Astrocyte (in vitro differentiated cells and primary cell): ENCODE measurements at regions not wholly inside any gene's neighbourhood (a gene's known extent, or its start where the extent isn't known, plus 50 kb on each side); places are given as distances from the start of the nearest gene placed in this dataset.

ENCODE experiments used
- DNase-seq: peaks from one replicate; pipeline ENCODE4 v3.0.0-alpha.2; 2010; ENCODE audit warnings: low read depth
- FAIRE-seq: peaks from 2 replicates; lab custom pipeline; 2011; peaks lifted over from hg19 to GRCh38; lab: Jason Lieb, UNC
- H2AFZ ChIP-seq: 2 replicates; pipeline ENCODE4 v1.6.0; 2012; ENCODE audit warnings: low read depth, low read length, inconsistent platforms
- H3K27ac ChIP-seq: 2 replicates; pipeline ENCODE4 v1.5.1; 2011; ENCODE audit warnings: low read depth, low read length, inconsistent platforms
- H3K27me3 ChIP-seq: 2 replicates; pipeline ENCODE4 v1.6.0; 2011; ENCODE audit warnings: low read length, inconsistent platforms; ENCODE audit not compliant: insufficient read depth
- H3K36me3 ChIP-seq: 2 replicates; pipeline ENCODE4 v1.5.1; 2011; ENCODE audit warnings: low read length, inconsistent platforms; ENCODE audit not compliant: insufficient read depth
- H3K4me1 ChIP-seq: 2 replicates; pipeline ENCODE4 v1.5.1; 2011; ENCODE audit warnings: low read length, inconsistent platforms; ENCODE audit not compliant: insufficient read depth
- H3K4me2 ChIP-seq: 2 replicates; pipeline ENCODE4 v1.6.0; 2012; ENCODE audit warnings: low read length, inconsistent platforms
- H3K4me3 ChIP-seq: 2 replicates; pipeline ENCODE4 v1.5.1; 2011; ENCODE audit warnings: low read depth, mild to moderate bottlenecking, low read length, inconsistent platforms; ENCODE audit not compliant: insufficient read depth
- H3K79me2 ChIP-seq: 2 replicates; pipeline ENCODE4 v1.6.0; 2012; ENCODE audit warnings: mild to moderate bottlenecking, low read length, inconsistent platforms; ENCODE audit not compliant: insufficient read depth
- H3K9ac ChIP-seq: 2 replicates; pipeline ENCODE4 v1.6.0; 2012; ENCODE audit warnings: mild to moderate bottlenecking, low read length, inconsistent platforms
- H3K9me3 ChIP-seq: 2 replicates; pipeline ENCODE4 v1.5.1; 2012; ENCODE audit warnings: low read depth, mild to moderate bottlenecking, low read length, inconsistent platforms; ENCODE audit not compliant: insufficient read depth
- H4K20me1 ChIP-seq: 2 replicates; pipeline ENCODE4 v1.6.0; 2012; ENCODE audit warnings: low read length, inconsistent platforms; ENCODE audit not compliant: insufficient read depth
- H3K27ac Mint-ChIP-seq: one replicate; pipeline ENCODE4 v1.8.0; 2021; ENCODE audit warnings: mild to moderate bottlenecking, mixed read lengths; ENCODE audit not compliant: unreplicated experiment
- H3K27me3 Mint-ChIP-seq: one replicate; pipeline ENCODE4 v1.8.0; 2021; ENCODE audit warnings: low read depth, mixed read lengths; ENCODE audit not compliant: unreplicated experiment
- H3K36me3 Mint-ChIP-seq: one replicate; pipeline ENCODE4 v1.8.0; 2021; ENCODE audit warnings: low read depth, mixed read lengths; ENCODE audit not compliant: unreplicated experiment
- H3K4me1 Mint-ChIP-seq: one replicate; pipeline ENCODE4 v1.8.0; 2021; ENCODE audit warnings: low read depth, mixed read lengths; ENCODE audit not compliant: unreplicated experiment
- H3K4me3 Mint-ChIP-seq: one replicate; pipeline ENCODE4 v1.8.0; 2021; ENCODE audit warnings: mild to moderate bottlenecking, moderate library complexity, mixed read lengths; ENCODE audit not compliant: unreplicated experiment
- H3K9me3 Mint-ChIP-seq: one replicate; pipeline ENCODE4 v1.8.0; 2021; ENCODE audit warnings: mild to moderate bottlenecking, mixed read lengths; ENCODE audit not compliant: unreplicated experiment
- CTCF ChIP-seq: IDR thresholded peaks from 2 replicates; pipeline ENCODE4 v1.5.1; 2011; ENCODE audit warnings: low read depth, mild to moderate bottlenecking, inconsistent platforms, low read length, moderate library complexity; ENCODE audit not compliant: insufficient read depth
- EZH2 ChIP-seq: IDR thresholded peaks from 2 replicates; pipeline ENCODE4 v1.6.1; 2012; ENCODE audit warnings: mild to moderate bottlenecking, low read length, inconsistent platforms; ENCODE audit not compliant: insufficient read depth

- Histone ChIP-seq H3K9ac (no peak overlapping the region), H3K4me3 (no peak overlapping the region), H3K9me3 (no peaks in the 10 kb centered on the region), H3K27ac (no peak overlapping the region), H3K36me3 (no peaks in the 10 kb centered on the region), H2AFZ (no peak overlapping the region), H4K20me1 (no peaks in the 10 kb centered on the region), H3K79me2 (no peaks in the 10 kb centered on the region), H3K4me1 (no peaks in the 10 kb centered on the region), H3K4me2 (no peak overlapping the region), H3K27me3 (no peaks in the 10 kb centered on the region)
- Mint-ChIP-seq H3K36me3 (no peaks in the 10 kb centered on the region), H3K4me1 (peaks cover 6% of the 10 kb centered on the region), H3K27me3 (no peaks in the 10 kb centered on the region), H3K9me3 (no peaks in the 10 kb centered on the region), H3K4me3 (no peak overlapping the region), H3K27ac (no peak overlapping the region)
- DNase-seq, result no peak
- FAIRE-seq, result no peak
- TF ChIP-seq CTCF, result no peak
- no peak for TF ChIP-seq EZH2
Observed at GRCh38 chr2:228417956-228418355, 236.5 kb upstream of the SPHKAP start.

GRCh38 chr2:228417526-228417925, 236.0 kb upstream of the SPHKAP start:
- DNase-seq (peak; percentile 0), FAIRE-seq (no peak)
- no peaks in the 10 kb centered on the region for H3K9me3 Mint-ChIP-seq
- no peak overlapping the region for H3K27ac ChIP-seq
- H3K79me2 ChIP-seq, result no peaks in the 10 kb centered on the region
- TF ChIP-seq CTCF (no peak), EZH2 (no peak)
- no peaks in the 10 kb centered on the region for H3K36me3 ChIP-seq
- H3K27me3 Mint-ChIP-seq, result no peaks in the 10 kb centered on the region
- H3K27ac Mint-ChIP-seq, result no peak overlapping the region
- H4K20me1 ChIP-seq, result no peaks in the 10 kb centered on the region
- H3K36me3 Mint-ChIP-seq, result no peaks in the 10 kb centered on the region
- no peak overlapping the region for H3K4me2 ChIP-seq
- peaks cover 6% of the 10 kb centered on the region for H3K4me1 Mint-ChIP-seq
- no peak overlapping the region for H2AFZ ChIP-seq
- H3K4me1 ChIP-seq, result no peaks in the 10 kb centered on the region
- no peak overlapping the region for H3K4me3 Mint-ChIP-seq
- no peaks in the 10 kb centered on the region for H3K9me3 ChIP-seq
- H3K4me3 ChIP-seq, result no peak overlapping the region
- no peaks in the 10 kb centered on the region for H3K27me3 ChIP-seq
- no peak overlapping the region for H3K9ac ChIP-seq

GRCh38 chr2:228410061-228410460, 228.6 kb upstream of the SPHKAP start:
- Mint-ChIP-seq H3K9me3 (no peaks in the 10 kb centered on the region), H3K27ac (no peak overlapping the region), H3K36me3 (no peaks in the 10 kb centered on the region), H3K27me3 (no peaks in the 10 kb centered on the region), H3K4me1 (no peaks in the 10 kb centered on the region), H3K4me3 (no peak overlapping the region)
- no peak for TF ChIP-seq EZH2
- no peak for TF ChIP-seq CTCF
- no peak overlapping the region for H2AFZ ChIP-seq
- no peak overlapping the region for H3K9ac ChIP-seq
- no peak overlapping the region for H3K27ac ChIP-seq
- H3K27me3 ChIP-seq, result no peaks in the 10 kb centered on the region
- no peaks in the 10 kb centered on the region for H3K4me1 ChIP-seq
- H3K4me2 ChIP-seq, result no peak overlapping the region
- FAIRE-seq (no peak), DNase-seq (no peak)
- H3K4me3 ChIP-seq, result no peak overlapping the region
- H3K79me2 ChIP-seq, result no peaks in the 10 kb centered on the region
- H3K36me3 ChIP-seq, result no peaks in the 10 kb centered on the region
- H3K9me3 ChIP-seq, result no peaks in the 10 kb centered on the region
- no peaks in the 10 kb centered on the region for H4K20me1 ChIP-seq
